ENCODE measurements at regions not wholly inside any gene's neighbourhood (a gene's known extent, or its start where the extent isn't known, plus 50 kb on each side); places are given as distances from the start of the nearest gene placed in this dataset.

DNA sequence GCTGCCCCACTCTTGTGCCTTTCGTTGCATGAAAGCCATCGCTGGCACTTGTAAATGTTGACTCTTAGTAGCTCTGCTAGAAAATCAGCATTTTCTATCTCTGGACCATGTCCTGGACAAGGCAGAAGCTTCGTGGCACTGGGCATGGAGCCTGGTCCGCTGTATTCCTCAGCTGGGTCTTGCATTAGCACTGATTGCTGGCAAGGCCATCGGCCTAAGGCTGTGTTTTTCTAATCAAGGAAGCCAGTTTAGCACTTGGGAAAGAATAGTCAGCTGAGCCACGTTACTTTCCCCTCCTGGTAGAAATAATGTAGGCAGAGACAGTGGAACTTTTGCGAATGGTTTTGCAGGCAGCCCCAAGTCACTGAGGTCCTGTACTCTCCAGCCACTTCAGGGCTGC lies 180.2 kb upstream of the EOLA2 start:
- no peak for TF ChIP-seq TAF1 (IDR thresholded peaks at IDR 0.05; ENCODE audit: low read depth, low read length)
- TF ChIP-seq SPI1 (IDR thresholded peaks at IDR 0.05; ENCODE audit: low read depth, low read length), result no peak
- no peak for TF ChIP-seq POLR2AphosphoS5 (IDR thresholded peaks at IDR 0.05; ENCODE audit: low read depth, low read length)
